GM19238 (cell line): ENCODE measurements at regions not wholly inside any gene's neighbourhood (a gene's known extent, or its start where the extent isn't known, plus 50 kb on each side); places are given as distances from the start of the nearest gene placed in this dataset.

Experiments used
- DNase-seq: peaks from one replicate; pipeline ENCODE4 v3.0.0; 2011; ENCODE audit warnings: low spot score; ENCODE audit not compliant: insufficient read length

GRCh38 chr15:95362306-95362705 is 968.2 kb upstream of the NR2F2 start:
- DNase-seq, result no peak

- no peak for DNase-seq
Observed at GRCh38 chr15:95363646-95364045, 966.9 kb upstream of the NR2F2 start.

- no peak for DNase-seq
Observed at GRCh38 chr15:95365511-95366107, 964.9 kb upstream of the NR2F2 start.

- DNase-seq, result no peak
Observed at GRCh38 chr15:95368191-95368590, 962.3 kb upstream of the NR2F2 start.

GRCh38 chr15:95368755-95369601 is 961.5 kb upstream of the NR2F2 start:
- DNase-seq, result no peak

GRCh38 chr15:95370291-95370690 is 960.2 kb upstream of the NR2F2 start:
- DNase-seq, result no peak

GRCh38 chr15:95371664-95372063 is 958.8 kb upstream of the NR2F2 start:
- DNase-seq, result no peak

- no peak for DNase-seq
Observed at GRCh38 chr15:95375281-95375680, 955.2 kb upstream of the NR2F2 start.

- no peak for DNase-seq
Observed at GRCh38 chr15:95377258-95377852, 953.1 kb upstream of the NR2F2 start.

- DNase-seq, result no peak
Observed at GRCh38 chr15:95394186-95395067, 936.1 kb upstream of the NR2F2 start.

- no peak for DNase-seq
Observed at GRCh38 chr15:95400428-95400827, 930.1 kb upstream of the NR2F2 start.

GRCh38 chr15:95401587-95401986 is 928.9 kb upstream of the NR2F2 start:
- no peak for DNase-seq

- no peak for DNase-seq
Observed at GRCh38 chr15:95405447-95405846, 925.1 kb upstream of the NR2F2 start.

GRCh38 chr15:95407534-95407933 is 923.0 kb upstream of the NR2F2 start:
- DNase-seq, result no peak

GRCh38 chr15:95409211-95409610 is 921.3 kb upstream of the NR2F2 start:
- DNase-seq, result no peak

- no peak for DNase-seq
Observed at GRCh38 chr15:95409626-95410310, 920.7 kb upstream of the NR2F2 start.

GRCh38 chr15:95410757-95411156 is 919.7 kb upstream of the NR2F2 start:
- no peak for DNase-seq

GRCh38 chr15:95416576-95416975 is 913.9 kb upstream of the NR2F2 start:
- DNase-seq, result no peak

- DNase-seq, result no peak
Observed at GRCh38 chr15:95417761-95418160, 912.7 kb upstream of the NR2F2 start.

- no peak for DNase-seq
Observed at GRCh38 chr15:95422255-95422654, 908.2 kb upstream of the NR2F2 start.

- DNase-seq, result no peak
Observed at GRCh38 chr15:95425859-95426258, 904.6 kb upstream of the NR2F2 start.
